ENCODE measurements at regions not wholly inside any gene's neighbourhood (a gene's known extent, or its start where the extent isn't known, plus 50 kb on each side); places are given as distances from the start of the nearest gene placed in this dataset.

DNA sequence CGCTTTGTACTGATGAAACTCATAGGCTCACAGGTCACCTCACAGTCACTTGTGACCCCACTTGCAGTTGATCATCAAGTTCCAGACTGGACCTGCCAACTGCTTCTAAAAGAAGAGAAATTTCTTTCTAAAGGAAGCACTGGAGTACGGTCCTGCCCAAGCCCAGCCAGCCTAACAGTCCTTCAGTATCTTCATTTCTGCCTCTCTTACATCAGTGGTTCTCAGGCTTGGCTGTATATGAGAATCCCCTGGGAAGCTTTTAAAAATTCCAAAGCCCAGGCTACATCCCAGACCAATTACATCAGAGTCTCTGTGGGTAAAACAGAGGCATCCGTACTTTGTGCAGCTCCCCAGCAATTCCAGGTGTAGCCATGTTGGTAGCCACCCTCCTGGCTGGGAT, 282.1 kb downstream of the NFIB start:
- TF ChIP-seq, protein P1, sequence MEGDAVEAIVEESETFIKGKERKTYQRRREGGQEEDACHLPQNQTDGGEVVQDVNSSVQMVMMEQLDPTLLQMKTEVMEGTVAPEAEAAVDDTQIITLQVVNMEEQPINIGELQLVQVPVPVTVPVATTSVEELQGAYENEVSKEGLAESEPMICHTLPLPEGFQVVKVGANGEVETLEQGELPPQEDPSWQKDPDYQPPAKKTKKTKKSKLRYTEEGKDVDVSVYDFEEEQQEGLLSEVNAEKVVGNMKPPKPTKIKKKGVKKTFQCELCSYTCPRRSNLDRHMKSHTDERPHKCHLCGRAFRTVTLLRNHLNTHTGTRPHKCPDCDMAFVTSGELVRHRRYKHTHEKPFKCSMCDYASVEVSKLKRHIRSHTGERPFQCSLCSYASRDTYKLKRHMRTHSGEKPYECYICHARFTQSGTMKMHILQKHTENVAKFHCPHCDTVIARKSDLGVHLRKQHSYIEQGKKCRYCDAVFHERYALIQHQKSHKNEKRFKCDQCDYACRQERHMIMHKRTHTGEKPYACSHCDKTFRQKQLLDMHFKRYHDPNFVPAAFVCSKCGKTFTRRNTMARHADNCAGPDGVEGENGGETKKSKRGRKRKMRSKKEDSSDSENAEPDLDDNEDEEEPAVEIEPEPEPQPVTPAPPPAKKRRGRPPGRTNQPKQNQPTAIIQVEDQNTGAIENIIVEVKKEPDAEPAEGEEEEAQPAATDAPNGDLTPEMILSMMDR (IDR thresholded peaks at IDR 0.05; ENCODE audit: low read depth, low read length) = no peak
- DNase-seq (ENCODE audit: extremely low read depth, low read depth) = no peak

DNA sequence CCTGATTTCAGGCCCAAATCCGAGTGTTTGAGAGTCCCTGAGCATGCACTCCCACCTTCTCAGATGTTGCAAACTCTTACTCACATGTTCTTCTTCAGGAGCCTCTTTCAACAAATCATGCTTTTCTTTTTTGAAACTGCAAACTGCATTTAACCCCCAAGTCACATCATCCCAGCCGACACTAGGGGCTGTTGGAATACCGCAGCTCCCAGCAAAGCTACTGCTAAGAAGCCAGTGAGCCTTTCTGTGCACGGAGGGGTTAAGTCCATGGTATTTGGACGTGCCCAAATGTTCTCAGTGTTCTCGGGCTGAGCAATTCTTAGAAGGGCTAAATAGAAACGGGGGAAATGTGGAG, 282.9 kb downstream of the NFIB start:
- TF ChIP-seq, protein P1 (IDR thresholded peaks at IDR 0.05; ENCODE audit: low read depth, low read length) = no peak

DNA sequence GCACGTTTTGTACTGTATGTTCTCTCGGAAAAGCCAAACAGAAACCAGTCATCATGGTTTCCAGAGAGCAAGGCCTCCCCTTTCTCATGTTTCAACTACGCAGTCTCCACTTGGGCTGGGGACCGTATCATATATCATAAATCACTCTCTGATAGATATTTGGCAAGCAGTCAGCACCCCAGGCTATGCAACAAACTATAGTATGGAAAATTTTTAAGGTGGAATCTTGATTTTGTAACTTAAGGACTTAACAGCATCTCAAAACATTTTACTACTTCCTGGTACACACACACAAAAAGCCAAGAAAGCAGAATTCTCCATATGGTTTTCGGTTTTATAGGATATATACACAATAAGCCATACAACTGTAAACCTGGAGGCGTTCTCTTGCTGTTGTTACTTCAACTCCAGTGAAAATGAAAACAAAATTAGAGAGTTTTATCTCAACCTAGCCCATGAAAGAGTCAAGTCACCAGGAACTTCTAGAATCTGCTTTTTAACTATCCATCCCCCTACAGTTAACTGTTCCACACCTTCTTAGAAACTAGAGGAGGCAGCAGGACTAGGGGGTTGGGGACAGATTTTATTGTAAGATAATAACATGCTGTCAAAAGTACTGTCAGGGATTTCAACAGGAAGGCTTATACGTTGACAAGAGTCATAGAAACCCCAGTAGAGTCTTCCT, 283.4 kb downstream of the NFIB start:
- DNase-seq (ENCODE audit: extremely low read depth, low read depth) = no peak
- TF ChIP-seq, protein P1 (IDR thresholded peaks at IDR 0.05; ENCODE audit: low read depth, low read length) = no peak

More for the DNA sequence above, 282.9 kb downstream of the NFIB start:
- DNase-seq (ENCODE audit: extremely low read depth, low read depth) = no peak

DNA sequence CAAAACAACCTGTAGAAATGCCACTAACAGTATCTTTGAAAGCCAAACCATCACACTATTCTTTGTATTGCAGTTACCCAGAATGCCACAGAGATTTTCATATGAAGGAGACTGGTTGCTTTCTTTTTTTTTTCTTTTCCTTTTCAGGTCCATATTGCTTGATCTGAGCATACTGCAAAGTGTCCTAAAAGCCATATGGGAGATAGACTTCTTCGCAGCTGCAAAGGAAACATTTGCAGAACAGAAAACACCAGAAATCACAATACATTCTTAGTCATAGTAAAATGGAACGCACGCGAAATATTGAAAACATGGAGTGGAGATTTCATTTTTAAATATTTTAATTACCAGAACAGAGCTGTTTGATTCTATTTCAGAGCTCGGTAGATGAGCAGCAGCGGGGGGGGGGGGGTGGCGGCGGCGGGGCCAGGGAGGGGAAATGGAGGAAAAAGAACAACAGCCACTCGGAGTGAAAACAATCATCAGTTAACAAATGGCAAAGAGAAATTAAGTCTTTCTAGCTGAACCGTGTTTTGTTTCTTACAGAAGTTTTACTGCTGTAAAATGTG, 284.1 kb downstream of the NFIB start:
- no peak for DNase-seq (ENCODE audit: extremely low read depth, low read depth)
- TF ChIP-seq, protein P1 (IDR thresholded peaks at IDR 0.05; ENCODE audit: low read depth, low read length) = no peak

DNA sequence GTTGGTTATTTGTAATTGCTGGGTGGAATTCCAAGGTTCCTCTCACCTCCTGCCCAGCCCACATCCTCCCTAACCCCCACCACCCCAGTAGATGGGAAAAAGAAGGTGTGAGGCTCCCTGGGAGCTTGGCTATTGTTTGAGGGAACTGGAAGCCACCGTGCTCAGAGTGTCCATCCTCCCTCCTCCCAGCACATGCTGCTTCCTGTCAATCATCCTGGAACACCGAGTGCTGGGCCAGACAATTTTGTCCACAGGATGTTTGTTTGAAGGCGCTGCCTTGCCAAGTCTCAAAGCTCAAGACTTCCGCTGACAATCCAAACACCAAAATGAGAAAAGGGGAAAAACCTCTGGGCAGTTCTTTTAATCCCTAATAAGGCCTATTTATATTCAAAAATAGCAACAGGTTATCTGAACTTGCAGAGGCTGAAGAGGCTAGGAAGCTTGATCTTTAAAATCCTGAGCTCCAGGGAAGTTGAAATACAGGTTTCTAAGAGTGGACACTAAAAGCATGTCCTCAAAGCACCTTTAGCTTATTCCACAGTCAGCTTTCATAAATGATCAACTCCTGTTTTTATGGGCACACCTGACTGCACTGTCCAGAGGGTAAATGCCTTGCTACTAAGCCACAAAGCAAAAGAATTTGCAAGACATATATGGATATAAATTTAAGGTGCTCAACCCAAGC, 286.7 kb downstream of the NFIB start:
- DNase-seq (ENCODE audit: extremely low read depth, low read depth) = no peak

DNA sequence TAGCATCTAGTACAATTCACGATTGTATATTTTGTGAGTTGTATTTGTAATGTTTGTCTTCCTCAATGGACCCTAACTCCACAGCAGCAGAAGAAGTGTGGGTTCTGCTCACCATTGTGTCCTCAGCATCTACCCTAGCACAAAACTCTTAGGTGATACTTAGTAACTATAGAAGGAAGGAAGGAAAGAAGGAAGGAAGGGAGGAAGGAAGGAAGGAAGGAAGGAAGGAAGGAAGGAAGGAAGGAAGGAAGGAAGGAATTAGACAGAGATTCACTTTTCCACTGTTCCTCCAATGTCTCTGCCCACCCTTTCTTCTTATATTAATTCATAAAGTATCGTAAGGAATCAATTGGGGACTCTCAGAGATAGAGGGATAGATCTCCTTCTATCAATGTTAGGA, 288.2 kb downstream of the NFIB start:
- TF ChIP-seq, protein P1 (IDR thresholded peaks at IDR 0.05; ENCODE audit: low read depth, low read length) = no peak
- no peak for DNase-seq (ENCODE audit: extremely low read depth, low read depth)

More for the DNA sequence above, 286.7 kb downstream of the NFIB start:
- TF ChIP-seq, protein P1 (IDR thresholded peaks at IDR 0.05; ENCODE audit: low read depth, low read length) = no peak

DNA sequence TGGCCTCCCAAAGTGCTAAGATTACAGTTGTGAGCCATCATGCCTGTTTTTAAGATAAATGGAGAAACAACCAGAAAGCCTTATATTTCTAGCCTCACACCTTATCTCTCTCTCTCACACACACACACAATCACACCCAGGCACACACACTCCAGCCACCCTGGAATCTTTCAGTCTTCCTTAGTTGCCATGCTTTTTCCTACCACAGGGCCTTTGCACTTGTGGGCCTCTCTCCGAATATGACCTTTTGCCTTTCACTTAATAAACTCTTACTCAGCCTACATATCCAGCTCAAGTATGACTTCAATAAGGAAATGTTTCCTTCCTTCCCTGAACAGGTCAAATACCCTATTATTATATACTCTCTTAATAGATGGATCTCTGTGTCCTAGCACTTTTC, 290.7 kb downstream of the NFIB start:
- DNase-seq (ENCODE audit: extremely low read depth, low read depth) = no peak
- TF ChIP-seq, protein P1 (IDR thresholded peaks at IDR 0.05; ENCODE audit: low read depth, low read length) = no peak

Measured in AG09319 (cell line).